ENCODE measurements at regions not wholly inside any gene's neighbourhood (a gene's known extent, or its start where the extent isn't known, plus 50 kb on each side); places are given as distances from the start of the nearest gene placed in this dataset.

DNA sequence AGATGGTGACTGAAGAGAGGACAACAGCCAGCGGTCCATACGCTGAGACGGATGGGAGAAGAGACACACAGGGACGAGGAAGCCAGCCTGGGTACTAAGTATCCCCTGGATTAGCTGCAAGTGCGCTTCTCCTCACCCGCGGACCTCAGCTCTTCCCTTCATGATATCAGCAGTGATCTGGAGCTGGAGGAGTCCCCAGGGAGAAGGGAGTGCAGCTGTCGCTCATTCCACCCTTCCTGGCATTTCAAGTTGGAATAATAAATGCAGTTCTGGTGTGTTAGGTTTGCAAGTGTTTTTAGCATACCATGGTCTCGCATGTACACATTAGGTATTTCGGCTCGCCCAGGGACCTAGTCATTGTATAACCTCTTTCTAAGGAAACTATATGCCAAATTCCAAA, 88.5 kb upstream of the C1QTNF9B start:
- no peaks in the 10 kb centered on the region for H3K4me1 ChIP-seq (ENCODE audit: control insufficient read depth in 4 of 4, insufficient read depth in 4 of 4, low read length in 3 of 4)
- WGBS: 88% methylated on average over 11 of the region's 11 CpGs
- H3K27me3 ChIP-seq (ENCODE audit: control insufficient read depth in 4 of 4, insufficient read depth in 4 of 4, low read length in 3 of 4): no peaks in the 10 kb centered on the region
- H3K9me3 ChIP-seq (ENCODE audit: control insufficient read depth in 4 of 4, low read length in 3 of 4): no peaks in the 10 kb centered on the region
- H3K36me3 ChIP-seq (ENCODE audit: control insufficient read depth in 4 of 4, insufficient read depth in 3 of 4, low read depth in 1 of 4, low read length in 3 of 4): no peaks in the 10 kb centered on the region
- no peak overlapping the region for H3K4me3 ChIP-seq (ENCODE audit: low read depth in 1 of 3, low read length in 3 of 3)
- no peak overlapping the region for H3K27ac ChIP-seq (ENCODE audit: low read depth in 1 of 2, low read length in 2 of 2)
- H3K9ac ChIP-seq (ENCODE audit: low read depth in 1 of 2, low read length in 2 of 2): no peak overlapping the region
- no peak for DNase-seq (ENCODE audit: low spot score)
- no peak for TF ChIP-seq HNF4G (IDR thresholded peaks at IDR 0.05)
- TF ChIP-seq, protein P1, sequence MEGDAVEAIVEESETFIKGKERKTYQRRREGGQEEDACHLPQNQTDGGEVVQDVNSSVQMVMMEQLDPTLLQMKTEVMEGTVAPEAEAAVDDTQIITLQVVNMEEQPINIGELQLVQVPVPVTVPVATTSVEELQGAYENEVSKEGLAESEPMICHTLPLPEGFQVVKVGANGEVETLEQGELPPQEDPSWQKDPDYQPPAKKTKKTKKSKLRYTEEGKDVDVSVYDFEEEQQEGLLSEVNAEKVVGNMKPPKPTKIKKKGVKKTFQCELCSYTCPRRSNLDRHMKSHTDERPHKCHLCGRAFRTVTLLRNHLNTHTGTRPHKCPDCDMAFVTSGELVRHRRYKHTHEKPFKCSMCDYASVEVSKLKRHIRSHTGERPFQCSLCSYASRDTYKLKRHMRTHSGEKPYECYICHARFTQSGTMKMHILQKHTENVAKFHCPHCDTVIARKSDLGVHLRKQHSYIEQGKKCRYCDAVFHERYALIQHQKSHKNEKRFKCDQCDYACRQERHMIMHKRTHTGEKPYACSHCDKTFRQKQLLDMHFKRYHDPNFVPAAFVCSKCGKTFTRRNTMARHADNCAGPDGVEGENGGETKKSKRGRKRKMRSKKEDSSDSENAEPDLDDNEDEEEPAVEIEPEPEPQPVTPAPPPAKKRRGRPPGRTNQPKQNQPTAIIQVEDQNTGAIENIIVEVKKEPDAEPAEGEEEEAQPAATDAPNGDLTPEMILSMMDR (IDR thresholded peaks at IDR 0.05; ENCODE audit: low read depth, low read length, missing input control): no peak
- TF ChIP-seq SP1 (IDR thresholded peaks at IDR 0.05): no peak
- TF ChIP-seq, protein P2, sequence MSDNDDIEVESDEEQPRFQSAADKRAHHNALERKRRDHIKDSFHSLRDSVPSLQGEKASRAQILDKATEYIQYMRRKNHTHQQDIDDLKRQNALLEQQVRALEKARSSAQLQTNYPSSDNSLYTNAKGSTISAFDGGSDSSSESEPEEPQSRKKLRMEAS (IDR thresholded peaks at IDR 0.05): no peak

DNA sequence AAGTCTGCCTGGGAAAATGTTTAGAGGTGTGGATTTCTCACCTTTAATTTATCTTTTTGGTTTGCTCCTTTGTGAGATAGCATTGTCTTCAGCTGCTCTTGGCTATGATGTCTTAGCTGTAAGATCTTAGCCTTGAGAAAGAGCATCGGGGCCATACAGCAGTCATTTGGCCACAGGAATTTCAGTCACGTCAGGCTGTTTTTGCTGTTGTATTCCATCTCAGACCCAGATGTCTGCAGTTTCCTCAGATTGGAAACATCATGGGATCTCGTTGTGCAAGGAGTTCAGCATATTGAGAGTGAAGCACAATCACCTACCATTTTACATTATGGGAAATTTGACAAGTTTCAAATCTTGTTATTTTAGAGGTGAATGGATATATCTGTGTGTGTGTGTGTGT, 89.3 kb upstream of the C1QTNF9B start:
- 80% methylated on average over 3 of the region's 3 CpGs for WGBS
- Histone ChIP-seq H3K4me1 (ENCODE audit: control insufficient read depth in 4 of 4, insufficient read depth in 4 of 4, low read length in 3 of 4) (no peaks in the 10 kb centered on the region), H3K4me3 (ENCODE audit: low read depth in 1 of 3, low read length in 3 of 3) (no peak overlapping the region), H3K27ac (ENCODE audit: low read depth in 1 of 2, low read length in 2 of 2) (no peak overlapping the region), H3K9me3 (ENCODE audit: control insufficient read depth in 4 of 4, low read length in 3 of 4) (no peaks in the 10 kb centered on the region), H3K27me3 (ENCODE audit: control insufficient read depth in 4 of 4, insufficient read depth in 4 of 4, low read length in 3 of 4) (no peaks in the 10 kb centered on the region), H3K36me3 (ENCODE audit: control insufficient read depth in 4 of 4, insufficient read depth in 3 of 4, low read depth in 1 of 4, low read length in 3 of 4) (no peaks in the 10 kb centered on the region), H3K9ac (ENCODE audit: low read depth in 1 of 2, low read length in 2 of 2) (no peak overlapping the region)
- no peak for DNase-seq (ENCODE audit: low spot score)
- TF ChIP-seq, protein P2 (IDR thresholded peaks at IDR 0.05): no peak
- TF ChIP-seq FOXA2 (IDR thresholded peaks at IDR 0.05) (no peak), GABPA (IDR thresholded peaks at IDR 0.05 in 1 of 2, conservative IDR thresholded peaks at IDR 0.05 in 1 of 2) (no peak), JUND (IDR thresholded peaks at IDR 0.05) (no peak), HNF4G (IDR thresholded peaks at IDR 0.05) (no peak), EGR1 (IDR thresholded peaks at IDR 0.05; ENCODE audit: low read depth in 2 of 2) (no peak)
- TF ChIP-seq, protein P3, sequence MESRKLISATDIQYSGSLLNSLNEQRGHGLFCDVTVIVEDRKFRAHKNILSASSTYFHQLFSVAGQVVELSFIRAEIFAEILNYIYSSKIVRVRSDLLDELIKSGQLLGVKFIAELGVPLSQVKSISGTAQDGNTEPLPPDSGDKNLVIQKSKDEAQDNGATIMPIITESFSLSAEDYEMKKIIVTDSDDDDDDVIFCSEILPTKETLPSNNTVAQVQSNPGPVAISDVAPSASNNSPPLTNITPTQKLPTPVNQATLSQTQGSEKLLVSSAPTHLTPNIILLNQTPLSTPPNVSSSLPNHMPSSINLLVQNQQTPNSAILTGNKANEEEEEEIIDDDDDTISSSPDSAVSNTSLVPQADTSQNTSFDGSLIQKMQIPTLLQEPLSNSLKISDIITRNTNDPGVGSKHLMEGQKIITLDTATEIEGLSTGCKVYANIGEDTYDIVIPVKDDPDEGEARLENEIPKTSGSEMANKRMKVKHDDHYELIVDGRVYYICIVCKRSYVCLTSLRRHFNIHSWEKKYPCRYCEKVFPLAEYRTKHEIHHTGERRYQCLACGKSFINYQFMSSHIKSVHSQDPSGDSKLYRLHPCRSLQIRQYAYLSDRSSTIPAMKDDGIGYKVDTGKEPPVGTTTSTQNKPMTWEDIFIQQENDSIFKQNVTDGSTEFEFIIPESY (IDR thresholded peaks at IDR 0.05): no peak
- TF ChIP-seq, protein P1 (IDR thresholded peaks at IDR 0.05; ENCODE audit: low read depth, low read length, missing input control): no peak
- TF ChIP-seq, protein P4, sequence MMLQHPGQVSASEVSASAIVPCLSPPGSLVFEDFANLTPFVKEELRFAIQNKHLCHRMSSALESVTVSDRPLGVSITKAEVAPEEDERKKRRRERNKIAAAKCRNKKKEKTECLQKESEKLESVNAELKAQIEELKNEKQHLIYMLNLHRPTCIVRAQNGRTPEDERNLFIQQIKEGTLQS (IDR thresholded peaks at IDR 0.05): no peak
